Mesenchymal stem cell (in vitro differentiated cells and primary cell): ENCODE measurements at regions not wholly inside any gene's neighbourhood (a gene's known extent, or its start where the extent isn't known, plus 50 kb on each side); places are given as distances from the start of the nearest gene placed in this dataset.

Experiments used
- DNase-seq: peaks from one replicate; pipeline ENCODE4 v3.0.0-alpha.2; 2013
- H2AFZ ChIP-seq: one replicate; pipeline ENCODE4 v1.6.1; 2013; ENCODE audit warnings: low read depth, mild to moderate bottlenecking, control low read depth, inconsistent platforms, low read length, moderate library complexity
- H2AK5ac ChIP-seq: 2 replicates; pipeline ENCODE4 v1.6.1; 2013; ENCODE audit warnings: low read length, moderate library complexity, mild to moderate bottlenecking, inconsistent platforms; ENCODE audit not compliant: severe bottlenecking
- H2BK120ac ChIP-seq: one replicate; pipeline ENCODE4 v1.6.1; 2013; ENCODE audit warnings: low read depth, mild to moderate bottlenecking, inconsistent platforms, low read length, moderate library complexity
- H2BK12ac ChIP-seq, 2 experiments: one replicate each; pipeline ENCODE4 v1.6.1; 2013; ENCODE audit warnings: inconsistent platforms in 2 of 2, low read length in 2 of 2, mild to moderate bottlenecking in 2 of 2, moderate library complexity in 2 of 2, control low read depth in 1 of 2
- H2BK15ac ChIP-seq: one replicate; pipeline ENCODE4 v1.6.1; 2013; ENCODE audit warnings: mild to moderate bottlenecking, low read depth, inconsistent platforms; ENCODE audit not compliant: poor library complexity, severe bottlenecking
- H2BK5ac ChIP-seq: 2 replicates; pipeline ENCODE4 v1.6.1; 2013; ENCODE audit warnings: low read depth, mild to moderate bottlenecking, low read length, control low read depth, inconsistent platforms; ENCODE audit not compliant: poor library complexity, severe bottlenecking
- H3K14ac ChIP-seq, 2 experiments: one replicate each; pipeline ENCODE4 v1.6.1; 2013; ENCODE audit warnings: inconsistent platforms in 2 of 2, low read length in 2 of 2, control low read depth in 1 of 2, mild to moderate bottlenecking in 1 of 2, moderate library complexity in 1 of 2
- H3K18ac ChIP-seq, 2 experiments: one replicate each; pipeline ENCODE4 v1.6.1; 2013; ENCODE audit warnings: inconsistent platforms in 2 of 2, low read length in 2 of 2, control low read depth in 1 of 2, low read depth in 1 of 2, mild to moderate bottlenecking in 1 of 2
- H3K23ac ChIP-seq, 2 experiments: one replicate each; pipeline ENCODE4 v1.6.1; 2013; ENCODE audit warnings: inconsistent platforms in 2 of 2, low read length in 2 of 2, mild to moderate bottlenecking in 2 of 2, moderate library complexity in 2 of 2, control low read depth in 1 of 2
- H3K27ac ChIP-seq: 2 replicates; pipeline ENCODE4 v1.5.1; 2013; ENCODE audit warnings: mild to moderate bottlenecking, moderate library complexity, low read length, control low read depth, inconsistent platforms; ENCODE audit not compliant: poor library complexity, severe bottlenecking
- H3K27me3 ChIP-seq, 2 experiments: 2 replicates each; pipeline versions ENCODE4 v1.6.1 to v1.7.0; 2013; ENCODE audit warnings: low read length in 2 of 2, mild to moderate bottlenecking in 2 of 2, moderate library complexity in 2 of 2, control low read depth in 1 of 2, inconsistent platforms in 1 of 2; ENCODE audit not compliant: control insufficient read depth in 1 of 2, insufficient read depth in 1 of 2
- H3K36me3 ChIP-seq, 2 experiments: 2 replicates each; pipeline versions ENCODE4 v1.6.1 to v1.7.0; 2013; ENCODE audit warnings: low read length in 2 of 2, control low read depth in 1 of 2, inconsistent platforms in 1 of 2, low read depth in 1 of 2, mild to moderate bottlenecking in 1 of 2; ENCODE audit not compliant: insufficient read depth in 2 of 2, control insufficient read depth in 1 of 2
- H3K4ac ChIP-seq, 2 experiments: one replicate each; pipeline ENCODE4 v1.6.1; 2013; ENCODE audit warnings: inconsistent platforms in 2 of 2, low read length in 2 of 2, mild to moderate bottlenecking in 2 of 2, moderate library complexity in 2 of 2, control low read depth in 1 of 2, low read depth in 1 of 2
- H3K4me1 ChIP-seq: 2 replicates; pipeline ENCODE4 v1.6.1; 2013; ENCODE audit warnings: low read depth, low read length, control low read depth; ENCODE audit not compliant: control insufficient read depth, insufficient read depth
- H3K4me2 ChIP-seq: 2 replicates; pipeline ENCODE4 v1.6.1; 2013; ENCODE audit warnings: low read length, mild to moderate bottlenecking, inconsistent platforms; ENCODE audit not compliant: poor library complexity, severe bottlenecking
- H3K4me3 ChIP-seq, 2 experiments: 2 replicates each; pipeline versions ENCODE4 v1.5.1 to v1.7.0; 2013; ENCODE audit warnings: low read length in 2 of 2, mild to moderate bottlenecking in 2 of 2, control low read depth in 1 of 2, low read depth in 1 of 2; ENCODE audit not compliant: insufficient read depth in 1 of 2
- H3K79me1 ChIP-seq: replicated peaks from 2 replicates; pipeline ENCODE4 v1.6.1; 2013; ENCODE audit warnings: mild to moderate bottlenecking, control low read depth, low read length, inconsistent platforms; ENCODE audit not compliant: poor library complexity, severe bottlenecking
- H3K9ac ChIP-seq: 2 replicates; pipeline ENCODE4 v1.7.0; 2013; ENCODE audit warnings: mild to moderate bottlenecking, low read length, moderate library complexity
- H3K9me3 ChIP-seq: 2 replicates; pipeline ENCODE4 v1.7.0; 2013; ENCODE audit warnings: mild to moderate bottlenecking, low read length; ENCODE audit not compliant: control insufficient read depth
- H4K8ac ChIP-seq: one replicate; pipeline ENCODE4 v1.6.1; 2013; ENCODE audit warnings: inconsistent platforms, mild to moderate bottlenecking, low read length, moderate library complexity
- H4K91ac ChIP-seq: one replicate; pipeline ENCODE4 v1.6.1; 2013; ENCODE audit warnings: mild to moderate bottlenecking, low read length, inconsistent platforms
- WGBS: methylation state at CpG from one replicate; pipeline ENCODE4 v1.1.7; 2013; ENCODE audit warnings: mixed read lengths; 5-methylcytosine and 5-hydroxymethylcytosine counted together

DNA sequence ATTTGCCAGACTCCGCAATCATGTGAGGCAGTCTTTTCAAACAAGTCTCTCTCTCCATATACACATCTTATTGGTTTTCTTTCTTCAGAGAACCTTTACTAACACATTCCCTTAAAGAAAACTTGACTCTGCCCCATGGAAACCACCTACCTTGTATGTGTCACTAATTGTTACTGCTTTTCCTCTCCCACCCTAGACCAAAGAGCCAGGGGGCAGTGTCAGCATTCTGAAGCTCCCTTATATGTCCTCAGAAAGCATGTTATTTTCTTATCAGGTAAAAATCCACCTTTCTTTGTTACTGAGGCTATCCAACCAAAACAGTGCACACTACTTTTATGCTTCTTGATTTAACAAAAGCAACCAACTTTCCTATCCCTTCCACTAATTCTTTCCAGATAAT, 98.9 kb upstream of the SLC5A9 start:
- Histone ChIP-seq H4K91ac (no peak overlapping the region), H2AK5ac (no peak overlapping the region), H2BK15ac (no peak overlapping the region), H3K27ac (no peak overlapping the region), H2BK5ac (no peak overlapping the region), H3K18ac (no peak overlapping the region), H2AFZ (no peak overlapping the region), H3K9me3 (no peaks in the 10 kb centered on the region), H3K79me1 (no peaks in the 10 kb centered on the region), H3K36me3 (no peaks in the 10 kb centered on the region), H3K23ac (no peak overlapping the region), H2BK12ac (no peak overlapping the region), H3K4me3 (no peak overlapping the region), H2BK120ac (no peak overlapping the region), H3K14ac (no peak overlapping the region), H3K27me3 (peaks cover 0 to 16% of the 10 kb centered on the region in 2 experiments), H3K4me1 (no peaks in the 10 kb centered on the region), H3K4ac (no peak overlapping the region), H4K8ac (no peak overlapping the region), H3K4me2 (no peak overlapping the region), H3K9ac (no peak overlapping the region)
- 100% methylated on average over 1 of the region's 1 CpG for WGBS
- no peak for DNase-seq

GRCh38 chr1:48121955-48122354, 100.6 kb upstream of the SLC5A9 start:
- no peak overlapping the region for H4K91ac ChIP-seq
- peaks cover 0 to 16% of the 10 kb centered on the region in 2 experiments for H3K27me3 ChIP-seq
- H3K4me3 ChIP-seq: no peak overlapping the region
- no peak overlapping the region for H2BK15ac ChIP-seq
- H2AK5ac ChIP-seq: no peak overlapping the region
- no peak overlapping the region for H3K23ac ChIP-seq
- no peaks in the 10 kb centered on the region for H3K4me1 ChIP-seq
- peaks cover 4% of the 10 kb centered on the region for H3K9me3 ChIP-seq
- H2BK120ac ChIP-seq: no peak overlapping the region
- no peak overlapping the region for H3K27ac ChIP-seq
- H2AFZ ChIP-seq: no peak overlapping the region
- H3K14ac ChIP-seq: no peak overlapping the region
- no peak overlapping the region for H3K9ac ChIP-seq
- no peak overlapping the region for H3K18ac ChIP-seq
- no peak overlapping the region for H4K8ac ChIP-seq
- H3K79me1 ChIP-seq: no peaks in the 10 kb centered on the region
- no peak overlapping the region for H3K4ac ChIP-seq
- H3K36me3 ChIP-seq: no peaks in the 10 kb centered on the region
- no peak overlapping the region for H2BK12ac ChIP-seq
- no peak for DNase-seq
- no peak overlapping the region for H3K4me2 ChIP-seq
- WGBS: 57% methylated on average over 3 of the region's 4 CpGs
- H2BK5ac ChIP-seq: no peak overlapping the region

DNA sequence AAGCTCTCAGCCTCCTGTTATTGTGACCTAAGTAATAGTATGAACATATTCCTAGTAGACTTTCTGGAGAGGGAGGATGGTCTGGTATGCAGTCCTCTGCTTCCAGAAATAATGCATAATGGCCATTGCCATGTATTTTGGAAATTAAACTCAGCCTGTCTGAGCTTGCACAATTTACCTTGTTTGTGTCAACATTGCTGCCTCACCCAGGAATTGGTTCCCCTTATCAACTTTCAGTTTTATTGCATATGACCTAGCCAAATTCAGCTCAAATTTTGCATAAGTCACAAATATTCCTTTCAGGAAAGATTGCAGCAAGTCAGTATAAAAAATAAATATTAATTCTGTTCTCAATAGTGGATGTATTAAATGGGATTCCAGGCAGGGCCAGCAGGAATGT, 101.9 kb upstream of the SLC5A9 start:
- Histone ChIP-seq H2BK12ac (no peak overlapping the region), H3K9me3 (peaks cover 4% of the 10 kb centered on the region), H3K27ac (no peak overlapping the region), H3K14ac (no peak overlapping the region), H2BK5ac (no peak overlapping the region), H3K4me3 (no peak overlapping the region), H3K27me3 (peaks cover 0 to 21% of the 10 kb centered on the region in 2 experiments), H2BK15ac (no peak overlapping the region), H3K4ac (no peak overlapping the region), H2AFZ (no peak overlapping the region), H2AK5ac (no peak overlapping the region), H3K4me1 (no peaks in the 10 kb centered on the region), H3K9ac (no peak overlapping the region), H3K4me2 (no peak overlapping the region), H4K91ac (no peak overlapping the region), H2BK120ac (no peak overlapping the region), H3K36me3 (no peaks in the 10 kb centered on the region), H3K18ac (no peak overlapping the region), H3K79me1 (no peaks in the 10 kb centered on the region), H3K23ac (no peak overlapping the region), H4K8ac (no peak overlapping the region)
- DNase-seq: no peak

- Histone ChIP-seq H3K9ac (no peak overlapping the region), H2BK12ac (no peak overlapping the region), H2BK5ac (no peak overlapping the region), H3K27ac (no peak overlapping the region), H2AK5ac (no peak overlapping the region), H2BK15ac (no peak overlapping the region), H3K18ac (no peak overlapping the region), H3K9me3 (peaks cover 4% of the 10 kb centered on the region), H4K91ac (no peak overlapping the region), H3K4ac (no peak overlapping the region), H2AFZ (no peak overlapping the region), H3K4me2 (no peak overlapping the region), H3K23ac (no peak overlapping the region), H3K4me3 (no peak overlapping the region), H3K4me1 (no peaks in the 10 kb centered on the region), H3K36me3 (no peaks in the 10 kb centered on the region), H3K79me1 (no peaks in the 10 kb centered on the region), H4K8ac (no peak overlapping the region), H3K14ac (no peak overlapping the region), H2BK120ac (no peak overlapping the region), H3K27me3 (peaks cover 0 to 47% of the 10 kb centered on the region in 2 experiments)
- no peak for DNase-seq
Observed at GRCh38 chr1:48115835-48116234, 106.7 kb upstream of the SLC5A9 start.
